ENCODE measurements at regions not wholly inside any gene's neighbourhood (a gene's known extent, or its start where the extent isn't known, plus 50 kb on each side); places are given as distances from the start of the nearest gene placed in this dataset.

- no peak for ATAC-seq
- no peak overlapping the region for H3K4me3 Mint-ChIP-seq
- H3K27ac Mint-ChIP-seq: no peak overlapping the region
- no peaks in the 10 kb centered on the region for H3K9me3 Mint-ChIP-seq
- H3K27me3 Mint-ChIP-seq: no peaks in the 10 kb centered on the region
- no peaks in the 10 kb centered on the region for H3K36me3 Mint-ChIP-seq
- no peaks in the 10 kb centered on the region for H3K4me1 Mint-ChIP-seq
These were observed 171.1 kb downstream of the DMRT2 start for GRCh38 chr9:1221298-1221697.

DNA sequence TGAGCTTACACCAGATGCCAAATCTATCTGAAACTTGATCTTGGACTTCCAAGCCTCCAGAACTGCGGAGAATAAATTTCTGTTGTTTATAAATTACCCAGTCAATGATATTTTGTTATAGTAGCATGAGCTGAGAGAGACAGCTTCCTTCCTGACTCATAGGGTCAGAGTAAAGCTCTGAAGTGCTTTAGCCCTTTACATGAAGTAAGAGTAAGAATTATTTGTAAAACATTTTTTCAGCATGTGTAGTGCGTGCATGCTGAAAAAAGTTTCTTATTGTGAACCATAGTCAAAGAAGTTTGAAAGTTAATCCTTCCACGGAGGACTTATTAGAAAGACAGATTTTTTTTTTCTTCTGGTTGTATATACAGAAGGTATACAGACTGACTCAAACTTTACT, 172.4 kb downstream of the DMRT2 start:
- H3K27ac Mint-ChIP-seq: no peak overlapping the region
- no peaks in the 10 kb centered on the region for H3K4me1 Mint-ChIP-seq
- H3K9me3 Mint-ChIP-seq: no peaks in the 10 kb centered on the region
- no peaks in the 10 kb centered on the region for H3K36me3 Mint-ChIP-seq
- no peak overlapping the region for H3K4me3 Mint-ChIP-seq
- H3K27me3 Mint-ChIP-seq: no peaks in the 10 kb centered on the region
- ATAC-seq: no peak

GRCh38 chr9:1231998-1232919, 182.1 kb downstream of the DMRT2 start:
- H3K9me3 Mint-ChIP-seq: no peaks in the 10 kb centered on the region
- no peaks in the 10 kb centered on the region for H3K27me3 Mint-ChIP-seq
- H3K4me3 Mint-ChIP-seq: no peak overlapping the region
- ATAC-seq: no peak
- no peaks in the 10 kb centered on the region for H3K36me3 Mint-ChIP-seq
- no peak overlapping the region for H3K27ac Mint-ChIP-seq
- no peaks in the 10 kb centered on the region for H3K4me1 Mint-ChIP-seq

DNA sequence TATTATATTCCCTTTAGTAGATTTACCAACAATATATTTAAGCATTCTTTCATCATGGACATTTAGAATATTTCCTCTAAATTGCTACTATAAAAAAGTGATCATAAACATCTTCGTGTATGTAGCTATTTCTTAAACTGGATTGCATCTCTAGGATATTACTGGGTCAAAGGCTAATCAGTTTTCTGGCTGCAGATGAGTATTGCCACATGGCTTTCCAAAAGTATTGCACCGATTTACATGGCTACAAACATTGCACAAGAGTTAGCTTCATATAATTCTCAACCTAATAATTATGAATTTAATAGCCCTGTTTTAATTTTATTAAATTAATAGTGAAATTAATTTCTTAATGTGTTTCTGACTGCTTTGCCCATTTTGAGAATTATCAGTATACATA, 183.4 kb downstream of the DMRT2 start:
- no peak for ATAC-seq
- no peaks in the 10 kb centered on the region for H3K9me3 Mint-ChIP-seq
- no peak overlapping the region for H3K27ac Mint-ChIP-seq
- H3K36me3 Mint-ChIP-seq: no peaks in the 10 kb centered on the region
- no peaks in the 10 kb centered on the region for H3K4me1 Mint-ChIP-seq
- H3K4me3 Mint-ChIP-seq: no peak overlapping the region
- no peaks in the 10 kb centered on the region for H3K27me3 Mint-ChIP-seq

DNA sequence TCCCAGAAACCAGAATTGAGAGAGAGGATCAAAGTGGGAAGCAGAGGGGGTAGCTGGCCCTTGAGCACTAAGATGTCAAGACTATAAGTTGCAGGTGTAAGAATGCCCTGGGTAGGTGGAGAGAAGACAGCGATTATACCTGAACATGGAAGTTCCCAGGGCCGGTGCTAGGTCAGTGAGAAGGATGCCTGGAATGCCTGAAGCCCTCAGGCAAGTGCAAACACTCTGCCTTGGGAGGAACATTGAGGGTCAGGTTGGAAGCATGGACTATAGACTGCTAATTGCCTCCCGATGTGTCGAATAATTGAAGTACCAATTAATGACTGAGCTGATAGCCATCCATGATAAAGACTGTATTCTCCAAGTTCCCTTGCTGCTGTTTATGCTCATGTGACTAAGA, 185.5 kb downstream of the DMRT2 start:
- H3K4me3 Mint-ChIP-seq: no peak overlapping the region
- no peaks in the 10 kb centered on the region for H3K36me3 Mint-ChIP-seq
- no peak for ATAC-seq
- H3K27ac Mint-ChIP-seq: no peak overlapping the region
- no peaks in the 10 kb centered on the region for H3K9me3 Mint-ChIP-seq
- H3K4me1 Mint-ChIP-seq: no peaks in the 10 kb centered on the region
- peaks cover 8% of the 10 kb centered on the region for H3K27me3 Mint-ChIP-seq

- H3K4me1 Mint-ChIP-seq: no peaks in the 10 kb centered on the region
- H3K9me3 Mint-ChIP-seq: no peaks in the 10 kb centered on the region
- H3K4me3 Mint-ChIP-seq: no peak overlapping the region
- H3K27ac Mint-ChIP-seq: no peak overlapping the region
- peaks cover 13% of the 10 kb centered on the region for H3K27me3 Mint-ChIP-seq
- no peak for ATAC-seq
- H3K36me3 Mint-ChIP-seq: no peaks in the 10 kb centered on the region
These were observed 185.9 kb downstream of the DMRT2 start for GRCh38 chr9:1236061-1236460.

- H3K27ac Mint-ChIP-seq: no peak overlapping the region
- H3K27me3 Mint-ChIP-seq: peaks cover 17% of the 10 kb centered on the region
- H3K36me3 Mint-ChIP-seq: no peaks in the 10 kb centered on the region
- H3K9me3 Mint-ChIP-seq: no peaks in the 10 kb centered on the region
- no peak overlapping the region for H3K4me3 Mint-ChIP-seq
- no peak for ATAC-seq
- no peaks in the 10 kb centered on the region for H3K4me1 Mint-ChIP-seq
These were observed 188.2 kb downstream of the DMRT2 start for GRCh38 chr9:1238407-1238806.

DNA sequence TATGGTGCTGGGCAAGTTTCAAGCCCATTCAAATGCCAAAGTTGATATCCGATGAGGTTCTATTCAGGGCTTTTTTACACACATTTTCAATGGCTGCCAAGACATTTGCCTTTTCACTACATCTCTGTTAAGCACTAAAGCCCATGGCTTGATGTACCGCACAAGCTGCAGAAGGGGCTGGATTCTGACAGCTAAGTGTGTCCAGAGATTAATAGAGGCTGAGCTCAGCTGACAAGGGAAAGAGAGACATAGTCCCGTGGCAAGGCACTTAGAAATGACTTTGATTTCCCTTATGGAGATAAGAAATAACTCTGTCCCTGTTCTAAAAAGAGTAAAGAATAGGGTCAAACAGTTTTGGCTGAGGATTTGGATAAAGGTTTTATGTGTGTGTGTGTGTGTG, 198.6 kb downstream of the DMRT2 start:
- H3K4me1 Mint-ChIP-seq: no peaks in the 10 kb centered on the region
- H3K36me3 Mint-ChIP-seq: no peaks in the 10 kb centered on the region
- H3K4me3 Mint-ChIP-seq: no peak overlapping the region
- no peaks in the 10 kb centered on the region for H3K27me3 Mint-ChIP-seq
- no peaks in the 10 kb centered on the region for H3K9me3 Mint-ChIP-seq
- H3K27ac Mint-ChIP-seq: no peak overlapping the region
- ATAC-seq: no peak

- no peak overlapping the region for H3K27ac Mint-ChIP-seq
- H3K9me3 Mint-ChIP-seq: no peaks in the 10 kb centered on the region
- ATAC-seq: no peak
- no peaks in the 10 kb centered on the region for H3K27me3 Mint-ChIP-seq
- no peaks in the 10 kb centered on the region for H3K36me3 Mint-ChIP-seq
- no peak overlapping the region for H3K4me3 Mint-ChIP-seq
- no peaks in the 10 kb centered on the region for H3K4me1 Mint-ChIP-seq
These were observed 203.2 kb downstream of the DMRT2 start for GRCh38 chr9:1253064-1253979.

DNA sequence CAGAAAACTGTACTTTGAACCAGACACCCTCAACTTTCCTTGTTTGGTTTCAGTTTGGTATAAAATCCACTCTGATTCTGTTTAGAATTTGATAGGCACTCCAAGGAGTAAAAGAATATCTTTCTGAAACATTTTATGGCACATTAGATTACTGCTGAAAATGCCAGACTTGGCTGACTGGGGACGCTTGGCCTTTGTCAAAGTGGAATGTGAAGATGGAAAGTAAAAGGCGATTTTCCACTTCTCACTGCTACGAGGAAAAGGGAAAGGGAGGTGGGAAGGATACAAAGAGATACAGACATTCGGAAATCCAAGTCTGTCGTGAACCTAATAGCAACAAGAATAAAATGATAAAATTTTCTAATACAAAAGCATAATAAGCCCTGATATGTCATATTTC, 203.9 kb downstream of the DMRT2 start:
- H3K4me3 Mint-ChIP-seq: no peak overlapping the region
- H3K36me3 Mint-ChIP-seq: no peaks in the 10 kb centered on the region
- H3K27ac Mint-ChIP-seq: no peak overlapping the region

DNA sequence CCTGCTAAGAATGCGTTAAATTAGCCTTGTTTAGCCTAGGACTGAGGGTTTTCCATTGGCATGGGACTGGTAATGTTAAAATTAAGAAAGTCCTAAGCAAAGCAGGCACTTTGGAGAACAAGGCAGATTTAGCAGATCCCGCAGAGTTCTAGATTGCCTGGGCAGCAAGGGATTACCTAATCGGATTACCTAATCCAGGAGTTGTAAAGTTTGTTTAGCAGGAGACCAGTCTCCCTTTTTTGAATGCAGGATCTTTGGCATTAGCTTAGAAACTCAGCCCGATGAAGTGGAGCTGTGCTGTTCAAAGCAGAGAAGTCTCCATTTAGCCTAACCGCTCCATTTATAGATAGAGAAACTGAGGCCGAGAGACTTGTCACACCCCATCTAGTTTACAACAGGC, 206.0 kb downstream of the DMRT2 start:
- no peaks in the 10 kb centered on the region for H3K4me1 Mint-ChIP-seq
- H3K9me3 Mint-ChIP-seq: no peaks in the 10 kb centered on the region
- no peak overlapping the region for H3K27ac Mint-ChIP-seq
- ATAC-seq: no peak
- H3K36me3 Mint-ChIP-seq: no peaks in the 10 kb centered on the region
- H3K4me3 Mint-ChIP-seq: no peak overlapping the region
- H3K27me3 Mint-ChIP-seq: no peaks in the 10 kb centered on the region

More for the DNA sequence above, 203.9 kb downstream of the DMRT2 start:
- no peaks in the 10 kb centered on the region for H3K27me3 Mint-ChIP-seq
- no peaks in the 10 kb centered on the region for H3K4me1 Mint-ChIP-seq
- ATAC-seq: no peak
- H3K9me3 Mint-ChIP-seq: no peaks in the 10 kb centered on the region

DNA sequence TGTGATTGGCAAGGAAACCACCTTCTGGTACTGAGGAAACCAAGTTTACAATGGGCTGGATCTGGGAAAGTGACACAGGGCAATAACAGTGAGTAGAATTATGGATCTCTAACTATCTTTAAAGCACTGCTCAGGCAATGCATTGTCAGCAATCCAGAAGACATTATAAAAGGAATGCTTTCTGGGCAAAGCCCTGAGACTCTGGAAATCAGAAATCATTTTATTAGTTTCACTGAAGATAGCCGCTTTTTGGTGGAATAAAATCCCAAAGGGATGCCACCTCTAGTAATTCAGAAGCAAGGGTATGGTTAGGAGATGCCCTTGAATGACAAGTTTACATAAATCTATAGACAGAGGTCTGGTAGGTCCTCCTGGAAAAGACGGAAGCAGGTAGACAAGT, 211.1 kb downstream of the DMRT2 start:
- H3K36me3 Mint-ChIP-seq: no peaks in the 10 kb centered on the region
- H3K4me1 Mint-ChIP-seq: no peaks in the 10 kb centered on the region
- no peaks in the 10 kb centered on the region for H3K27me3 Mint-ChIP-seq
- H3K27ac Mint-ChIP-seq: no peak overlapping the region
- no peaks in the 10 kb centered on the region for H3K9me3 Mint-ChIP-seq
- no peak for ATAC-seq
- no peak overlapping the region for H3K4me3 Mint-ChIP-seq

DNA sequence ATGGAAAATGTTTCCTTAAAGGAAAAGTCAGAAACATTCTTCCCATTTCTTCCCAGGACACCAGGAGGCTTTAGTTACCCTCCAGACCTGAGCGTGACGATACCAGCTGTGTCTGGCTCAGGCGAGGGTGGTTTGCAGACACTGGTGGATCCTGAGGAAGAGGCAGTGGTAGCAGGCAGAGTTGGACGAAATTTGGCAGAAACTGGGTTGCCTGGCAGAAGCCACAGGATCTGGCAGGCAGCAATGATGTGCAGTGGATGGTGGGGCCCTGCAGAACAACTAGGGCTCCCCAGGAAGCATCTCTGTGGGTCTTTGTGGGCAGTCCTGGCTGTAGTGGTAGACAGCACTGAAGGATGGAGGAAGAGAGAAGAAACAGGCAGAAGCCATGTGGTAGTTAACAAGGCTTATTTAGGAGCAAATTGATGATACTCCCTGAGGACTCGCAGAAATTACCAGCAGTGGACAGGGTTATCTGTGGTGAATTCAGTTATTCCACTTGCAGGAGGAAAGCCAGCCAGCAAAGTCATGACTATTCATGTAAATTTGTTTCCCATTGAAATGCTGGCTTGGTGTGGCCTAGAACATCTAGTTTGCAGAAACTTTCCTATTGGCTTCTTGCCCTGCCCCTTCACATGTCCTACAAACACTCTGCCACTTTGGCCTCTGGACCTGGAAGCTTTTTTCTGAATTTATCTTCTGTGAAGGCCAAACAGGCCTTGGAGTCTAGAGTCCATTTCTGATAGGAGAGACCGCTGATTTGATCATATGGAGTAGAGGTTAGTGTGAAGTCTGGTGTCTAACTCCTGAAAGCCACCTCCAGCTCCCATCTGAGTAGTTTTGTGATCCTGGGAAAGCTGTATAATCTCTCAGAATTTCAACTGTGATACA, 212.0 kb downstream of the DMRT2 start:
- Mint-ChIP-seq H3K27me3 (no peaks in the 10 kb centered on the region), H3K4me1 (no peaks in the 10 kb centered on the region), H3K36me3 (no peaks in the 10 kb centered on the region), H3K9me3 (no peaks in the 10 kb centered on the region), H3K4me3 (no peak overlapping the region), H3K27ac (no peak overlapping the region)
- ATAC-seq: no peak

DNA sequence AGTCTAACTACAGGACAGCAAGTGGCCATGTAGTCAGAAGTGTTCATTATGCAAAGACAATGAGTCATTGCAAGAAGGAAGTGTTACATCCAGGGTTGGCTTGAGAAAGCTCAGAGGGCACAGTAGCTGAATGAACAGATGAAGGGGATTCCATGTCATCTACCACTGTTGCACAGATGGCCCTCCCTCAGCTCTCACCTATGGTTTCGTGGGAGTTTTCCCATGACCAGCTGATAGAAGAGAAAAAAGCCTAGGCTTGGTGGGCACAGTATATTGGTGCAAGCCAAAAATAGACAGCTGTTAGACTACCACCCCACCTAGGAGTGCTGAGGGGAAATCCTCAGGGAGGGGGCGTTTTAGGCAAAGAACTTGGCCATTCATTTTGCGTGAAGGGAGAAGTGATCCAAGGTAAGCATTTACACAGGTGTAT, 217.0 kb downstream of the DMRT2 start:
- Mint-ChIP-seq H3K36me3 (no peaks in the 10 kb centered on the region), H3K9me3 (no peaks in the 10 kb centered on the region), H3K27ac (no peak overlapping the region), H3K4me3 (no peak overlapping the region), H3K27me3 (no peaks in the 10 kb centered on the region), H3K4me1 (no peaks in the 10 kb centered on the region)
- ATAC-seq: no peak

- no peak for ATAC-seq
- no peak overlapping the region for H3K4me3 Mint-ChIP-seq
- no peaks in the 10 kb centered on the region for H3K27me3 Mint-ChIP-seq
- no peaks in the 10 kb centered on the region for H3K9me3 Mint-ChIP-seq
- H3K27ac Mint-ChIP-seq: no peak overlapping the region
- H3K4me1 Mint-ChIP-seq: no peaks in the 10 kb centered on the region
- no peaks in the 10 kb centered on the region for H3K36me3 Mint-ChIP-seq
These were observed 217.4 kb downstream of the DMRT2 start for GRCh38 chr9:1267581-1267980.
